Stimulated activated naive CD4-positive, alpha-beta T cell treated with Interleukin-2 at 50 U/mL for 16 hours (primary cell): ENCODE measurements at regions not wholly inside any gene's neighbourhood (a gene's known extent, or its start where the extent isn't known, plus 50 kb on each side); places are given as distances from the start of the nearest gene placed in this dataset.

Source experiments
- DNase-seq: peaks from one replicate; lab custom pipeline; 2025; lab: John Stamatoyannopoulos, UW

DNA sequence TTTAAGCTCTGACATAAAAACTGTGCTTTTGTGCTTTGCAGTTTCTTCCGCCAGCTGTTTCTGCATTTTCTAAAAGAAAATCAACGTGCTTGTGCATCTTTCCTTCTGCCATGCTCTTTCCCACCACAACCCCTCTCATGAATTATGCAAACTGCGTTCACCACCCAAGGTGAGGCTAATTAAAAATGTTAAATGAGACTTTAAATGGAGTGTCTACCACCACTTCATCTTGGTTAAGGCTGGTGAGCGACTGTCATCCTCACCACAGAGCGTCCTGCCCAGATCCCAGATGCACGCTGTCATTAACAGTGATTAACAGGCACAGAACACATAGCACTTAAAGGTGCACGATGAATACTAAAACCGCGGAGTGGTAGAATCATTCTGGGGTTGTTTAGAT lies 250.5 kb upstream of the RAB6C start:
- DNase-seq = no peak

DNA sequence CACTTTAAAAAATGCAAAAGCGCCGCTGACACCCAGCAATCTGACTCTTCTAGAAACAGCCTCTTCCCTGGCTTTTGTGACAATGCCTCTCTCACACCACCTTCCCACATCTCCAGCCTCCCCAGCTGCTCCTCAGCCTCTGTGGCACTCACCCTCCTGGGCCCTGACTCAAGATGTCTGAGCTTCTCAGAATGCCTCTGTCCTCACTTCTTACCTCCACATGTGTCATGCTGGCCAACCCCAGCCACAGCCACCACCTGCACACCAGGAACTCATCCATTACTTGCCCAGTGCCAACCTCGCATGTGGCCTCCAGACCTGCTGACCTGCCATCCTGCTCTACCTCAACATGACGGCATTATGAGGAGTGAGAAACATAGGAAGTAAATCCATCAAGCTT lies 249.8 kb upstream of the RAB6C start:
- no peak for DNase-seq

DNA sequence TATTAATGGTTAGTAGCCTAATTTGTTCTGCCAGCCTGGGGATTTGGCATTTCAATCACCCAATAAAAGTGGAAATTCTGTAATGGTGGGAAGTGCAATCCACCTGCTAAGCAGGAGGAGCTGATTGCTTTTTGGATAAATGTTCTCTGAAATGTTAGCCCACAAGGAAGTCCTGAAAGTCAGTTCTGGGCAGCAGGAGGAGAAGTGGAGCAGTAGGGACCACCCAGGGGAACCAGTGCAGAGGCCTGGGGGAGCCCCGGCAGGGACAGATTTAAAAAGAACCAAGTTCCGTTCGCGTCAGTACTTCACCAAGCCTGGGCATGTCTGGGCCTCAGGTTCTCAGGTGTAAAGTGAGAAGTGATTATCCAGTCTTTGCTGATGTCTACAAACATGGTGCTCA lies 248.5 kb upstream of the RAB6C start:
- no peak for DNase-seq

DNA sequence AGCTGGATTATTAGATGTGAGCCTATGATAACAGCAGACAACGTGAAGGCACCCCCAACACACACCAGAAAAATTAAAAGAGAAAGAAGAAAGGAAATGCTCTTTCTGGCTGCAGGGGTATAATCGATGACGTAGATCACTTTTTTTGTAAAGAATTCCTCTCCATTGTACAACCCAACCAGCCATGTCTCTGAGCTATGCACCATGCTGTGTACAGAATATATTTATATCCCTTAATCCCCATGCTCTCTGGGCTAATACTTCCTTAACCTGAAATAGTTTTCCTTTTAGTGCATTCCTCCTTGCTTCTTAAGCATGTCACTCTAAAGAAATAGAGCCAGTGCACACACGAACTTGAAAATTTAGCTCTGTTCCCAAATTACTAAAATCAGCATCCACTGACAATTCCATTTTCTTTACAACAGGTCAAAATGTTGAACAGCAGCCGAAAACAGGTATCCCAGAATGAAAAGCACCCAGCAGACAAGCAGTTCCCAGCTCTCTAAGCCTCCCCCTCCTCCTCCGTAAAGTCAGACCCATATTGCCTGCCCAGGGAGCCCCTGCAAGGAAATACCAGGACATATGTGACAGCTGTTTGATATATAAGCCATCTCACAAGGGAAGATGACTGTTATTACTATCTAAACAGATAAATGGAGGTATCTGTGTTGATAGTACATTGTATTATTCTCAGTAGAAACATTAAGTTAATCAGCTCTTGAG lies 247.4 kb upstream of the RAB6C start:
- DNase-seq = no peak

DNA sequence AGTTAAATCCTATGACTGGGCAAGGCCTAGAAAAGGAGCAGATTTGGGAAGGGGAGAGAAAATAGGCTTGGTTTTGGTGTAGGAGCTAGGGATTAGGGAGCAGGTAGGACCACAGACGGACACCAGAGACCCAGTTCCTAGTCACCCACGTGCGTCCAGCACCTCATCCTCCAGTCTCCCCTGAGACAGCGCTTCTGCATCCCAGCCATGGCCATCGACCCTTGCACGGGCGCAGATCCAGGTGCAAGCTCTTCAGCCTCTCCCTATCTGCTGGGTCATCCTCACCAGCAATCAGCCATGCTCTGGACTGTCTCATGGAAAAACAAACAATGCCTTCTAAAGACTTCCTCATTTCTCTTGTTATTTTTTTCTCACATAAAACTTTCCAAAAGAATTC lies 246.8 kb upstream of the RAB6C start:
- no peak for DNase-seq

DNA sequence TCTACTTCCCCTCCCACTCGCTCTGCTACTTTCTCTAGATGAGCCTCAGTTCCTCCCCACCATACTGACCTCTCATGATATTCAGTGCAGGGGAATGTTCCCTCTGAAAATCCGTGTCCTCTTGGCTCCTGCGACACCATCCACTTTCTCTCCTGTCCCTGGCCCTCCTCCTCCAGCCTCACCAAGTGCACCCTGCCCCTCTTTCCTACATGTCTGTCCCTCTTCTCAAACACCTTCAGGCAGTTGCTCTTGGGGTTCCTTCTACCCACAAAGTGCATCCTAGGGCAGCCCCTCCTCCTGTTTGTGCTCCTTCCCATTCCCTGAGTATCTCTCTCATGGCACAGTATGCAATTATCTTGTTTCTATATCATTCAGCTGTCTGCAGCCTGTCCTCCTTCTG lies 246.4 kb upstream of the RAB6C start:
- no peak for DNase-seq

DNA sequence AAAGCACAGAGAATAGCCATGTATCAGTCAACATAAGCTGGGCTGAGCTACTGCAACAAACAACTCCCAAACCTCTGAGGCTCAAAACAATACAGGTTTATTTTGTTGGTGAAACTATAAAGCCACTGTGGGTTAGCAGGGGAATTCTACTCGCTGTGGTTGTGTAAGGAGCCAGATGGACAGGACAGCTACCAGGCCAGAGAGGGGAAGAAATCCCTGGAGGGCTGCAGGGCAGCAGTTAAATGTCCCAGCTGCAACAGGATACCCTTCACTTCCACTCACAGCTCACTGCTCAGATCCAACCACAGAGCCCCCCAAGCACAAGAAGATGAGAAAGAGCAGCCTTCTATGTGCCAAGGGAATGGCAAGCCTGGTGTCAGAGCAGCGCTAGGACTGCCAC lies 245.9 kb upstream of the RAB6C start:
- no peak for DNase-seq

DNA sequence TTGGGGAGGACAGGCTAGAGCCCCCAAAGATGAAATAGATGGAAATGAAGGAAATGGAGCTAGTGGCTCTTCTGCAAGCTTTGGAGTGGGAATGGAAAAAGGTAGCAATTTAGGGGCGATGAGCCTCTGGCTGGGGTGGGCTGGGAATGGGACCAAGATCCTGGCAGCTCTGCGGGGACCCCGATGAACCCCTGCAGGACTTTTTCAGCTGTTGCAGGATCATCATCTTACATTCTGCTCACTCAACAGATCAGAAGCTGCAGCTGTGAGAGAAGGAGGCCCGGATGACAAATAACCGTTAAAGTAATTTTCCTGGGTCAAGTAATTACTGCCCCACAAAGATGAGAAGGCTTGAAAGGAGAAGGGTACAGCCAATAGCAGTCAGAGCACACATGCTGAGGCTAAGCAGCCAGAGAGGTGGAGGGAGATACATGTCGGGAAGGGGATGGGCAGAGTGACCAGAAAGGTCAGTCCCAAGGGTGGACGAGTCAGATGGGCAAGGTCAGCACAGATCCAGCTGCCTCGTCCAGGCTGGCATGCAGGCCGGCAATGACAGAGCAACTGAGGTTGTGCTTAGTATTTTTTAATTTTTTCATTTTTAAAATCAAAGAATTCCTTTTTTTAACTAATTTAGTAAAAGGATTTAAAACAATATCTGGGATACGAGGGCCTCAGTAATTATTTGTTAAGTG lies 245.0 kb upstream of the RAB6C start:
- DNase-seq = no peak

DNA sequence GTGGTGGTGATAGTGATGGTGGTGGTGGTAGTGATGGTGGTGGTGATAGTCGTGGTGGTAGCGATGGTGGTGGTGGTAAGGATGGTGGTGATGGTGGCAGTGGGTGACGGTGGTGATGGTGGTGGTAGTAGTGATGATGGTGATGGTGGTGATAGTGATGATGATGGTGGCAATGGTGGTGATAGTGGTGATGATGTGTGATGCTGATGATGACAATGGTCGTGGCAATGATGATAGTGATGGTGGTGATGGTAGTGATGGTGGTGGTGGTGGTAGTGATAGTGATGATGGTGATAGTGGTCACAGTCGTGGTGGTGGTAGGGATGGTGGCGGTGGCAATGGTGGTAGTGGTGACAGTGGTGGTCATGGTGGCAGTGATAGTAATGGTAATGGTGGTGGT lies 243.9 kb upstream of the RAB6C start:
- DNase-seq = no peak

DNA sequence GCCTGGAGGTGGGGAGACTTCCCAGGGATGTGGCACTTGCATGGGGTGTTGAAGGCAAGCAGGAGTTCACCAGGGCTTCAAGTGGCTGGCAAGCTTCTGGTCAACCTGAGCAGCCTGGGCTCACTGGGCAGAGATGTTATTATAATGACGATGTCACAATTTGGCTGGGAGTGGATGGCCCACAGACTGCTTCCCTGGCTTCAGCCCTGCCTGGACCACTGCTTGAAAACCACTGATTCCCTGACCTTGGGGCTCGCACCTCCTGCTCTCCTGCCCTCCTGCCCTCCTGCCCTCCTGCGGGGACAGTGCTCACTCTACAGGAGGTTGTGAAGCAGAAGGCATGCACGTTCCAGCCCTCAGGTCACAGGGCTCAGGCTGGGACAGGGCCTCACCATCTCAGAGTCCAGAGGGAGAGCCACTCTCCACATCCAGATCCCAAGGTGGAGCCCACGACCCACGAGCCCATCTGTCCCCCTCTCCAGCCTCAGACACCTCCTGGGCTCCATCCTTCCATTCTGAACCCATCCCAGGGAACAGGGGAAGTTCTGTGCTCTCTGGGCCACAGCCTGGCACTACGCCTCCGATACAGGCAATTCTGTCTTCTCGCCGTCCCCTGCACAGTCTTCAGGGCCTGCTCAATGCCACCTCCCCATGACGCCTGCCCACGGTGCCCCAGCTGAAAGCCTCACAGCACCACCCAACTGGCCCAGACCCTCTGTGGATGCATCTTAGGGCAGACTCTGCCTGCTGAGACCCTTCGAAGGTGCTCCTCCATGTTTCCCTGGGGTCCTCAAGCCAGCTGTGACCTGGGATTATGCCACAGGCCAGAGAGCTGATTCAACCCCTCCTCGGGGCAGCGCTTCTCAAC lies 241.6 kb upstream of the RAB6C start:
- no peak for DNase-seq

DNA sequence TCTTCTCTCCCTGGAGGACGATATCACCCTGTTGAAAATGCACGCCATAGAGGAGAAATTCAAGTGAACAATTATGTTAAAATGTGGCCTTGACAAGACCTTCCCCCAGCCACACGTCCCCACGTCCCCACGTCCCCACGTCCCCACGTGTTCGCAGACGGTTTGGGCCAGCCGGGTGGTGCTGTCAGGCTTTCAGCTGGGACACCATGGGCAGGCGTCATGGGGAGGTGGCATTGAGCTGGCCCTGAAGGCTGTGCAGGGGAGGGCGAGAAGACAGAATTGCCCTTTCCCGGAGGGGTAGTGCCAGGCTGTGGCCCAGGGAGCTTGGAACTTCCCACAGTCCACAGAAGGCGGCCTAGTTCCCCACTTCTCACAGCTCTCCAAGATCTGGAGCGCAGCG lies 240.7 kb upstream of the RAB6C start:
- DNase-seq = no peak

DNA sequence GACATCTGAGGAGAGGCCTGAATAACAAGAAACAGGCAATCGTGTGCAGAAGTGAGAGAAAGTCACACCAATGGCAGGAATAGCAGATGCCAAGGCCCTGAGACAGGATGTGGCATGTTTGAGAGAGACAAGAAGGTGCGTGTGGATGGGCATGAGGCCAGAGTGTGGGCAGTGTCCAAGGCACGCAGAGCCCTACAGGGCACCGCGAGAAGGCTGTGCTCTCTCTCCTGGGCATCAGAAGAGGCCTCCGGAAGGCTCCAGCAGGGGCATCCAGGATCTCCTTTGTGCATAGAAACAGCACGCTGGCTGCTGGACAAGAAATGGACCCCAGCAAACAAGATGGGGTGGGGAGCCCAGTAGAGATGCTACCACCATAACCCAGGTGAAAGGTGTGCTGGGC lies 239.0 kb upstream of the RAB6C start:
- no peak for DNase-seq

DNA sequence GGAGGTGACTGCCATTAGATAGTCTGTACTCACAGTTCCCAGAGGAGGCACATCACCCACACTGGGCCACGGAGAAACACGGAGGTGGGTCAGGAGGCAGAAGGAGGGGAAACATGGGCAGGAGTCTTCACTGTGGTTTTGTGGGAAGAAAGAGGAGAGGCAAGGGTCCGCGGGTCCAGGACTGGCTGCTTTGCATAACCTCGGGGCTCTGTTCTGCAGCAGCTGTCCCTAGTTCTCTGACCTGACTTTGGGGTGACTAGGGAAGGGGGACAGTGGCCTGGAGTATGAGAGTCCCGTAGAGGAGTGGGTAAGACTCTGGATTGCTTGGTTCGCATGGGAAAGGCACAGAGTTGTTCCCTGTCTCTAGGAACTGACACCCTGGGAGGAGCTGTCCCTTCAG lies 238.3 kb upstream of the RAB6C start:
- DNase-seq = no peak

DNA sequence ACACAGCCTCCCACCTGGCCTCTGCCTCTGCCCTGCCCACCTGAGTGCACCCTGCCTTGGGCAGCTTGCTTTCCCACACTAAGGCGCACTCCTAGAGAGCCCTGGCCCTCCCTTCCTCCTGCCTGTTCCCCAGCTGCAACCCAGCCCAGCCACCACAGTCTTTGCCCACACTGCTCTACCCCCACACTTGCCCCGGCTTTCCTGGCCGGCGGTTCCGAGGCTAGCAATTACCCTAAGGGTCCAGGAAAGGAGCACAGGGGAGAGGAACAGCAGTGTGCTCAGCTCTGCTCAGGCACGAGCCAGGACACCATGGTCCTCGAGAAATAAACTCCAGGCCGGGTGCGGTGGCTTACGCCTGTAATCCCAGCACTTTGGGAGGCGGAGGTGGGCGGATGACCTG lies 237.8 kb upstream of the RAB6C start:
- DNase-seq = no peak

DNA sequence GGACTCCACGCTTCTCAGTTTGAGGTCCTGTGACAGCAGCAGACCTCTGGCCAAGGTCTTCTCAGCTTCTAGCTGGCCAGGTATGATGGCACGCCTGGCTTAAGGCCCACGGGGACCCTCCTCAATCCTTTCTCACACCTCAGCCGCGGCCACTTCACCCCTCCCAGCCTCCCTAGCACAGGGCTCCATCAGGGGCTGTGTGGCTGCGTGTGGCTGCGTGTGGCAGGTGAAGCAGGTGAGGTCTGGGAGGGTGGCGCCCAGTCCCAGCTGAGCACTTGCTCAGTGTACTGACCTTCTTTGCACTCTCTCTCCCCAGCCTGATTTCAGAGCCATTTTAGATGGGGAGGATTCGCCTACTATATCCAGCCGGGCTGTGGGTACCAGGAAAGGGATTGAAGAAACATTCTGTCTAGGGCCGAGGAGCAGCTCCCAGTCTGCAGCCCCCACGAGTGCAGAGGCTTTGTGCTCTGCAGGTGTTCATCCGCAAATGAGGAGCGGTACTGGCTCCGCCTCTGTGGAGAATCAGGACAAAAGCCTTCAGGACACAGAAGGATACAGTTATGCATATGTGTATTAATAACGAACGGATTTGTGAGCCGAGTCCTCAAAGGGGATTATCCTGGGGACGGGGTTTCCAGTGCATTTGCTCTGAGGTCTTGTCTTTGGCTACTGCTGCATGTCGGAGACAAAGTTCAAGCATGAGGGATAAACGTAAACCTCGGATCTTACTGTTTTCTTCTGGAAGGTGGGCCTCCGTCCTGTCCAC lies 236.9 kb upstream of the RAB6C start:
- no peak for DNase-seq

DNA sequence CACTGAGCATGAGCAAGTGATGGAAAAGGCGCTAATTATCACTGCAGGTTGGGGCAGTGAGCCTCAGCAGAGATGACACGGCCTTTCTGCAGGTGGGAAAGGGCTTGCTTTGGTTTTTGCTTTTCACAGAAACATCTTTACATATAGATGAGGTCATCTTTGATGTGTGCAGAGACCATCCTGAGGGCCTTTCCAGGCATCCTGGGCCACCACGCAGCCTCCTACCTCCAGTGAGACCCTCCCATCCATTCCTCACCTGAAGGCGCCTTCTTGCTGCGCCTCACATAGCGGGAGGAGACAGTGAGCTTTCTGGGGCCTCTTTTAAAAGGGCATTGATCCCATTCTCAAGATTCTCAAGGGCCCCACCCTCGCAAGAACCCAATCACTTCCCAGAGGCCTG lies 235.3 kb upstream of the RAB6C start:
- no peak for DNase-seq

DNA sequence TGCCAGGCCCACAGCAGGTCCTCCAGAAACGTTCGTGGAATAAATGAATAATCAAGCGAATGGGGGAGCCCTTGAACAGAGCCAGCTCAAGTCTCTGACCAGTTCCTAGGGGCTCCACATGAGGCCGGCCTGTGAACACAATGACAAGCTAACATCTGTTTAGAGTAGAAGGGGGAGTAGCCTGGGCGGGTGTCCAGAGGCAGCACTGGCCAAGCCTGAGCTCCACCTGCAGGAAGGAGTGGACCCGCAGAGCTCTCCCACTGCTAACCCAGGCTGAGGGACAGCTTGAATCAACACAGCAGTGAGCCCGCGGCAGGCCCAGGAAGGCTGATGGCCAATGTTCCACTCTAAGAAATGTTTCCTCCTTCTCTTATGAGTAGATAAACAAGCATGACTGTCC lies 234.8 kb upstream of the RAB6C start:
- DNase-seq = no peak

DNA sequence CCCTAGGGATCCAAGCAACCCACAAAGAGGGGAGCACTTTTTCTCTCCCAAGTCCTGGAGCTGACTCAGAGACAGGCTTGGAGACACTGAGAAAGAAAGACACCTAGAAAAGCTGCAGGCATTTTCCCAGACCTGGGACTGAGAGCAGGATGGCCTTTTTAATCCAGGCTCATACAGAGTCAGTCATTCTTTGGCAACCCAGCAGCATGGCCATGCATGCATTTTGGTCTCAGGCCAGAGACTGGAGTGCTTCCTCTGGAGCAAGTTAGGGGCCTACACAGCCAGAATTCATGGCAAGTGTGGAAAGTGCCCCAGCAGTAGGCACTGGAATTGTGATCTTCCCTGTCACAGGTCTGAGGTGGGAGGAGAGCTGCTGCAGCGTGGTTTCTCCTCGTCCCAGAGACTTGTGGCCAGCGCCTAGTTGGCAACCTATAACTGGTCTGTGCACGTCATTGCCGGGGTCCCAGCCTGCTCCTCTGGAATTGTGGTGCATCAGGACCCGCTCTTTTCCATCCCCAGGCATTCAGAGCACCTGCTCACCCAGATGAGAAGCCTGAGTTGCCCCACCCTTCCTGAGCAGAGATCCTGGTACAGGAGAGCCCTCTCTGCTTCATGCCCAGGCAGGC lies 231.9 kb upstream of the RAB6C start:
- DNase-seq = no peak

DNA sequence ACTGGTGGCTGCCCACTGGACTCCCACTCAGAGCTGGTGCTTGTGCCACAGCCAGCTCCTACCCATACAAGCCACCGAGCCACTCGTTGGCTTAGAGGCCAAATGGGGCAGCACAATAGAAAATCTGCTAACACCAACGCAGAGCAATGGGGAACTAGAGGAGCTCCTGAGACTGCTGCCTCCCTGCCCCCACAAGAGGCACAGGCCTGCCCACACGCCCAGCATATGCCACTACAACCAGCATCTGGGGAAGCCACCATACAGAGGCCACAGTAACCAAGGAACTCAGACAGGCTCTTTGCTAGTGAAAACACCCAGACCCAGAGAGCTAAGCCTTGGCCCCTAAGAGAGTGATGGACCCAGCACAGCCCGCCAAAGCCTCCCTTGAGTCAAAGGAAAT lies 231.2 kb upstream of the RAB6C start:
- DNase-seq = no peak

DNA sequence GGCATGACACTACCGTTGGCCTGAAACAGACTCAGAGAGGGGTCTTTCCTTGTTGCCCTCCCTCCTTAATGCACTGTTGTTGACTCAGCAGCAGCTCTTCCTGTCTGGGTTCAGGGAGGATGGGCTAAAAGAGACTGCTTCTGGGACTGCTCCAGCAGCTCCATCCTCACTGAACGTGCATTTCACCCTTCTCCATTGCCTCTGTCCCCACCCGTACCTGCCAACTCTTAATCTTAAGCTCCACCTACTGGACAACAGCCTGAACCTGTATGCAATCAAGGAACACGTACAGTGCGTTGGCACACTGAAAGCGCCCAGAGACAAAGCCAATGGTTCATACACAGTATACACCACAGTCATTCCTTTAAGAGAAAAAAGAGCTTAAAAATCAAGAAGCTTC lies 230.8 kb upstream of the RAB6C start:
- no peak for DNase-seq

DNA sequence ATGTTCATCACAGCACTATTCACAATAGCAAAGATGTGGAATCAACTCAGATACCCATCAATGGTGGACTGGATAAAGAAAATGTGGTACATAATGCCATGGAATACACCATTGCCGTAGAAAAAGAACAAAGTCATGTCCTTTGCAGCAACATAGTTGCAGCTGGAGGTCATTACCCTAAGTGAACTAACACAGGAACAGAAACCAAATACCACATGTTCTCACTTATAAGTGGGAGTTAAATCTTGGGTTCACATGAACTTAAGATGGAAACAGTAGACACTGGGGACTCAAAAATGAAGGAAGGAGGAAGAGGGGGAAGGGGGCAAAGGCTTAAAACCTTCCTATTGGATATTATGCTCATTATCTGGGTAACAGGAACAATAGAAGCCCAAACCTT lies 228.1 kb upstream of the RAB6C start:
- no peak for DNase-seq

DNA sequence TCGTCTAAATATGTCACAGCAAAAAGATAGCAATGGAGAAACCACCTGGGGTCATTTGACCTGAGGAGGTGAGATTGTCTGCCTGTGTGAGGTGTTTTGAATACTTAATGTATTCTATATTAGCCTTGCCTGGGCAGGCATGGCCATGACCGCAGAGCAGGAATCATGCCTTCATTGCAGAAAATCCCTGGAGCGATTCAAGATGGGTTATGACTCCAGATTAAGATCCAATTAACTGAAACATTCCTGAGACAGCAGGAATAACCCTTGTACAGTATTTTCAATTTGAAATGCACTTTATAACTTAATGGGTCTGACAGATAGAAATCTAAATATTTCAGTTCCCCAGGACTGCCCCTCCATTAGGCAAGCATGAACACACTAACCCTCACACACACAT lies 227.3 kb upstream of the RAB6C start:
- no peak for DNase-seq
